B cell (primary cell): ENCODE measurements at regions not wholly inside any gene's neighbourhood (a gene's known extent, or its start where the extent isn't known, plus 50 kb on each side); places are given as distances from the start of the nearest gene placed in this dataset.

Experiments
- EZH2 ChIP-seq: IDR thresholded peaks from 2 replicates; pipeline ENCODE4 v1.6.1; 2012; ENCODE audit warnings: borderline replicate concordance, low read depth, mild to moderate bottlenecking, moderate library complexity, low read length; ENCODE audit not compliant: insufficient read depth, poor library complexity, severe bottlenecking
- TF ChIP-seq, protein P1 (sequence below): fragments of 200-600 bp; IDR thresholded peaks from one replicate; pipeline ENCODE4 v1.8.0; 2022; ENCODE audit warnings: antibody characterized with exemption, mild to moderate bottlenecking

GRCh38 chr16:73887911-73888310 is 408.7 kb upstream of the PSMD7 start:
- TF ChIP-seq, protein P1, sequence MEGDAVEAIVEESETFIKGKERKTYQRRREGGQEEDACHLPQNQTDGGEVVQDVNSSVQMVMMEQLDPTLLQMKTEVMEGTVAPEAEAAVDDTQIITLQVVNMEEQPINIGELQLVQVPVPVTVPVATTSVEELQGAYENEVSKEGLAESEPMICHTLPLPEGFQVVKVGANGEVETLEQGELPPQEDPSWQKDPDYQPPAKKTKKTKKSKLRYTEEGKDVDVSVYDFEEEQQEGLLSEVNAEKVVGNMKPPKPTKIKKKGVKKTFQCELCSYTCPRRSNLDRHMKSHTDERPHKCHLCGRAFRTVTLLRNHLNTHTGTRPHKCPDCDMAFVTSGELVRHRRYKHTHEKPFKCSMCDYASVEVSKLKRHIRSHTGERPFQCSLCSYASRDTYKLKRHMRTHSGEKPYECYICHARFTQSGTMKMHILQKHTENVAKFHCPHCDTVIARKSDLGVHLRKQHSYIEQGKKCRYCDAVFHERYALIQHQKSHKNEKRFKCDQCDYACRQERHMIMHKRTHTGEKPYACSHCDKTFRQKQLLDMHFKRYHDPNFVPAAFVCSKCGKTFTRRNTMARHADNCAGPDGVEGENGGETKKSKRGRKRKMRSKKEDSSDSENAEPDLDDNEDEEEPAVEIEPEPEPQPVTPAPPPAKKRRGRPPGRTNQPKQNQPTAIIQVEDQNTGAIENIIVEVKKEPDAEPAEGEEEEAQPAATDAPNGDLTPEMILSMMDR, result no peak
- TF ChIP-seq EZH2, result no peak
